ENCODE measurements at regions not wholly inside any gene's neighbourhood (a gene's known extent, or its start where the extent isn't known, plus 50 kb on each side); places are given as distances from the start of the nearest gene placed in this dataset.

- no peak for DNase-seq (ENCODE audit: low read depth)
Measured at GRCh38 chr6:137734005-137734874, 132.8 kb upstream of the TNFAIP3 start.

- no peak for DNase-seq (ENCODE audit: low read depth)
Measured at GRCh38 chr6:137734875-137735182, 132.2 kb upstream of the TNFAIP3 start.

- DNase-seq (ENCODE audit: low read depth) = no peak
Measured at GRCh38 chr6:137736048-137736818, 130.8 kb upstream of the TNFAIP3 start.

- DNase-seq (ENCODE audit: low read depth) = no peak
Measured at GRCh38 chr6:137736911-137737310, 130.1 kb upstream of the TNFAIP3 start.

- DNase-seq (ENCODE audit: low read depth) = peak; percentile 59
Measured at GRCh38 chr6:137737836-137738596, 129.0 kb upstream of the TNFAIP3 start.

GRCh38 chr6:137738931-137739504 is 128.0 kb upstream of the TNFAIP3 start:
- no peak for DNase-seq (ENCODE audit: low read depth)

- no peak for DNase-seq (ENCODE audit: low read depth)
Measured at GRCh38 chr6:137739544-137739943, 127.5 kb upstream of the TNFAIP3 start.

- DNase-seq (ENCODE audit: low read depth) = no peak
Measured at GRCh38 chr6:137740091-137740755, 126.8 kb upstream of the TNFAIP3 start.

- DNase-seq (ENCODE audit: low read depth) = no peak
Measured at GRCh38 chr6:137740967-137741761, 125.9 kb upstream of the TNFAIP3 start.

- DNase-seq (ENCODE audit: low read depth) = no peak
Measured at GRCh38 chr6:137743493-137743892, 123.6 kb upstream of the TNFAIP3 start.

- no peak for DNase-seq (ENCODE audit: low read depth)
Measured at GRCh38 chr6:137744877-137745276, 122.2 kb upstream of the TNFAIP3 start.

- no peak for DNase-seq (ENCODE audit: low read depth)
Measured at GRCh38 chr6:137745321-137745720, 121.7 kb upstream of the TNFAIP3 start.

- DNase-seq (ENCODE audit: low read depth) = no peak
Measured at GRCh38 chr6:137746264-137746663, 120.8 kb upstream of the TNFAIP3 start.

GRCh38 chr6:137749696-137750211 is 117.3 kb upstream of the TNFAIP3 start:
- DNase-seq (ENCODE audit: low read depth) = peak; percentile 23

GRCh38 chr6:137750297-137750696 is 116.8 kb upstream of the TNFAIP3 start:
- DNase-seq (ENCODE audit: low read depth) = no peak

- DNase-seq (ENCODE audit: low read depth) = no peak
Measured at GRCh38 chr6:137751768-137752560, 115.1 kb upstream of the TNFAIP3 start.

- no peak for DNase-seq (ENCODE audit: low read depth)
Measured at GRCh38 chr6:137754366-137754765, 112.7 kb upstream of the TNFAIP3 start.

- DNase-seq (ENCODE audit: low read depth) = no peak
Measured at GRCh38 chr6:137754866-137755265, 112.2 kb upstream of the TNFAIP3 start.

GRCh38 chr6:137755284-137755683 is 111.8 kb upstream of the TNFAIP3 start:
- no peak for DNase-seq (ENCODE audit: low read depth)

- DNase-seq (ENCODE audit: low read depth) = no peak
Measured at GRCh38 chr6:137756788-137757187, 110.3 kb upstream of the TNFAIP3 start.
